Fibroblast of pulmonary artery (primary cell): ENCODE measurements at regions not wholly inside any gene's neighbourhood (a gene's known extent, or its start where the extent isn't known, plus 50 kb on each side); places are given as distances from the start of the nearest gene placed in this dataset.
"Not testable (repeated sequence)": the region's sequence is repeated elsewhere in the genome, so short reads cannot be mapped to it uniquely, and the experiment has no call there.

ENCODE experiments used
- DNase-seq: peaks from one replicate; pipeline ENCODE4 v3.0.0-alpha.2; 2010; ENCODE audit warnings: low read depth
- H3K4me3 ChIP-seq: replicated peaks from 2 replicates; pipeline ENCODE4 v1.5.1; 2011; ENCODE audit warnings: low read depth, mild to moderate bottlenecking, control low read depth, low read length, moderate library complexity
- CTCF ChIP-seq: IDR thresholded peaks from 2 replicates; pipeline ENCODE4 v1.5.1; 2011; ENCODE audit warnings: mild to moderate bottlenecking, control low read depth, low read length, inconsistent platforms; ENCODE audit errors: missing control alignments

- no peak for DNase-seq
- no peak overlapping the region for H3K4me3 ChIP-seq
- TF ChIP-seq CTCF = no peak
Observed at GRCh38 chr3:182342252-182342651, 451.1 kb upstream of the ATP11B start.

- H3K4me3 ChIP-seq, DNase-seq: not testable (repeated sequence)
Observed at GRCh38 chr3:182344026-182344425, 449.3 kb upstream of the ATP11B start.

GRCh38 chr3:182349051-182349450 is 444.3 kb upstream of the ATP11B start:
- H3K4me3 ChIP-seq = no peak overlapping the region
- DNase-seq = no peak
- TF ChIP-seq CTCF = no peak

- no peak for TF ChIP-seq CTCF
- no peak for DNase-seq
- H3K4me3 ChIP-seq = no peak overlapping the region
Observed at GRCh38 chr3:182349951-182350517, 443.3 kb upstream of the ATP11B start.

- H3K4me3 ChIP-seq = no peak overlapping the region
- no peak for TF ChIP-seq CTCF
- DNase-seq = no peak
Observed at GRCh38 chr3:182357928-182358327, 435.4 kb upstream of the ATP11B start.

- no peak overlapping the region for H3K4me3 ChIP-seq
- no peak for TF ChIP-seq CTCF
- DNase-seq = no peak
Observed at GRCh38 chr3:182364323-182364722, 429.0 kb upstream of the ATP11B start.

GRCh38 chr3:182364723-182365650 is 428.3 kb upstream of the ATP11B start:
- TF ChIP-seq CTCF = no peak
- no peak overlapping the region for H3K4me3 ChIP-seq

More at GRCh38 chr3:182364723-182365650, 428.3 kb upstream of the ATP11B start:
- peak; percentile 1 for DNase-seq
